Stimulated activated naive CD4-positive, alpha-beta T cell (primary cell): ENCODE measurements at regions not wholly inside any gene's neighbourhood (a gene's known extent, or its start where the extent isn't known, plus 50 kb on each side); places are given as distances from the start of the nearest gene placed in this dataset.
"Not testable (repeated sequence)": the region's sequence is repeated elsewhere in the genome, so short reads cannot be mapped to it uniquely, and the experiment has no call there.

Source experiments
- DNase-seq, 6 experiments: peaks; one replicate each; lab custom pipeline; 2025; lab: John Stamatoyannopoulos, UW

GRCh38 chr4:173763389-173763788, 233.4 kb upstream of the HAND2 start:
- DNase-seq, result no peak

GRCh38 chr4:173761938-173762337, 231.9 kb upstream of the HAND2 start:
- DNase-seq, result no peak

- DNase-seq, result no peak
These were observed 231.2 kb upstream of the HAND2 start for GRCh38 chr4:173761236-173761635.

- no peak for DNase-seq
These were observed 228.1 kb upstream of the HAND2 start for GRCh38 chr4:173758132-173758531.

- DNase-seq, result no peak
These were observed 223.4 kb upstream of the HAND2 start for GRCh38 chr4:173753408-173753807.

GRCh38 chr4:173752610-173753230, 222.7 kb upstream of the HAND2 start:
- DNase-seq, result no peak

- no peak for DNase-seq
These were observed 218.3 kb upstream of the HAND2 start for GRCh38 chr4:173748353-173748752.

- no peak for DNase-seq
These were observed 217.7 kb upstream of the HAND2 start for GRCh38 chr4:173747537-173748257.

- no peak for DNase-seq
These were observed 216.4 kb upstream of the HAND2 start for GRCh38 chr4:173746424-173746823.

- DNase-seq, result no peak
These were observed 215.7 kb upstream of the HAND2 start for GRCh38 chr4:173745765-173746164.

GRCh38 chr4:173736840-173737239, 206.8 kb upstream of the HAND2 start:
- no peak for DNase-seq

- no peak for DNase-seq
These were observed 205.6 kb upstream of the HAND2 start for GRCh38 chr4:173735585-173735984.

- no peak for DNase-seq
These were observed 205.0 kb upstream of the HAND2 start for GRCh38 chr4:173735049-173735448.

- DNase-seq, result no peak
These were observed 201.2 kb upstream of the HAND2 start for GRCh38 chr4:173731257-173731656.

- no peak for DNase-seq
These were observed 192.0 kb upstream of the HAND2 start for GRCh38 chr4:173722075-173722474.

GRCh38 chr4:173718504-173718903, 188.5 kb upstream of the HAND2 start:
- not testable (repeated sequence) for DNase-seq

- no peak for DNase-seq
These were observed 187.6 kb upstream of the HAND2 start for GRCh38 chr4:173717581-173717980.

GRCh38 chr4:173714456-173714855, 184.4 kb upstream of the HAND2 start:
- no peak for DNase-seq

- no peak for DNase-seq
These were observed 183.0 kb upstream of the HAND2 start for GRCh38 chr4:173713026-173713425.

GRCh38 chr4:173707658-173708419, 177.8 kb upstream of the HAND2 start:
- no peak for DNase-seq

GRCh38 chr4:173704201-173704600, 174.2 kb upstream of the HAND2 start:
- no peak for DNase-seq

GRCh38 chr4:173703021-173703420, 173.0 kb upstream of the HAND2 start:
- DNase-seq, result no peak

GRCh38 chr4:173700650-173701049, 170.6 kb upstream of the HAND2 start:
- DNase-seq, result no peak
